CD14-positive monocyte (primary cell): ENCODE measurements at regions not wholly inside any gene's neighbourhood (a gene's known extent, or its start where the extent isn't known, plus 50 kb on each side); places are given as distances from the start of the nearest gene placed in this dataset.

Experiments
- DNase-seq, 3 donors: peaks; one replicate each; pipeline ENCODE4 v3.0.0-alpha.2; 2011 to 2022
- H2AFZ ChIP-seq: 2 replicates; pipeline ENCODE4 v1.6.0; 2012; ENCODE audit warnings: mild to moderate bottlenecking, low read depth, low read length, inconsistent platforms; ENCODE audit not compliant: insufficient read depth, poor library complexity, severe bottlenecking
- H3K27ac ChIP-seq, 2 donors: 1 replicate in 1 of 2; 2 replicates in 1 of 2; pipeline ENCODE4 v1.5.1; 2012 to 2013; ENCODE audit warnings: low read length in 2 of 2, control low read depth in 1 of 2, inconsistent platforms in 1 of 2, low read depth in 1 of 2, mild to moderate bottlenecking in 1 of 2
- H3K27me3 ChIP-seq, 2 donors: one replicate each; pipeline versions ENCODE4 v1.6.0 to v1.6.1; 2011 to 2013; ENCODE audit warnings: low read length in 2 of 2; ENCODE audit not compliant: control insufficient read depth in 2 of 2, insufficient read depth in 2 of 2
- H3K36me3 ChIP-seq, 2 donors: replicated peaks in 1 of 2; 1 replicate in 1 of 2; 2 replicates in 1 of 2; pipeline versions ENCODE4 v1.5.1 to v1.6.1; 2012 to 2013; ENCODE audit warnings: low read length in 2 of 2, control low read depth in 1 of 2, inconsistent platforms in 1 of 2, mild to moderate bottlenecking in 1 of 2; ENCODE audit not compliant: insufficient read depth in 2 of 2, control insufficient read depth in 1 of 2
- H3K4me1 ChIP-seq, 2 donors: 1 replicate in 1 of 2; 2 replicates in 1 of 2; pipeline versions ENCODE4 v1.5.1 to v1.6.1; 2012 to 2013; ENCODE audit warnings: low read length in 2 of 2, control low read depth in 1 of 2, inconsistent platforms in 1 of 2, mild to moderate bottlenecking in 1 of 2, moderate library complexity in 1 of 2; ENCODE audit not compliant: insufficient read depth in 2 of 2, control insufficient read depth in 1 of 2
- H3K4me2 ChIP-seq: replicated peaks from 2 replicates; pipeline ENCODE3; 2012; ENCODE audit warnings: low read length, moderate library complexity, mild to moderate bottlenecking; ENCODE audit not compliant: poor library complexity, severe bottlenecking; ENCODE audit errors: extremely low read depth
- H3K4me3 ChIP-seq, 3 experiments: fragments of 200-600 bp in 1 of 3; sonication (generic) in 1 of 3; replicated peaks in 1 of 3; 1 replicate in 2 of 3; 2 replicates in 1 of 3; pipeline ENCODE4 v1.5.1; 2011 to 2013; ENCODE audit warnings: low read length in 3 of 3, mild to moderate bottlenecking in 3 of 3, control low read depth in 2 of 3, low read depth in 2 of 3, inconsistent platforms in 1 of 3, moderate library complexity in 1 of 3
- H3K79me2 ChIP-seq: 2 replicates; pipeline ENCODE4 v1.6.0; 2012; ENCODE audit warnings: mild to moderate bottlenecking, control low read depth, inconsistent platforms, low read length, moderate library complexity; ENCODE audit not compliant: insufficient read depth
- H3K9ac ChIP-seq: 2 replicates; pipeline ENCODE4 v1.6.0; 2017; ENCODE audit warnings: low read length, mild to moderate bottlenecking; ENCODE audit not compliant: insufficient read depth, poor library complexity, severe bottlenecking
- H3K9me3 ChIP-seq, 2 donors: replicated peaks in 1 of 2; 1 replicate in 1 of 2; 2 replicates in 1 of 2; pipeline versions ENCODE4 v1.5.1 to v1.6.1; 2012 to 2013; ENCODE audit warnings: low read length in 2 of 2, control low read depth in 1 of 2; ENCODE audit not compliant: control insufficient read depth in 1 of 2, insufficient read depth in 1 of 2
- H4K20me1 ChIP-seq: 2 replicates; pipeline ENCODE4 v1.6.0; 2012; ENCODE audit warnings: mild to moderate bottlenecking, low read length, control low read depth, moderate library complexity; ENCODE audit not compliant: insufficient read depth
- H3K27ac Mint-ChIP-seq, 7 donors: one replicate each; pipeline ENCODE4 v1.8.0; 2020; ENCODE audit warnings: mild to moderate bottlenecking in 7 of 7, mixed read lengths in 7 of 7, moderate library complexity in 6 of 7, inconsistent platforms in 2 of 7
- H3K27me3 Mint-ChIP-seq, 3 donors: one replicate each; pipeline ENCODE4 v1.8.0; 2021 to 2022; ENCODE audit warnings: low read depth in 3 of 3, mild to moderate bottlenecking in 3 of 3, mixed read lengths in 3 of 3, moderate library complexity in 3 of 3, inconsistent platforms in 1 of 3
- H3K36me3 Mint-ChIP-seq, 2 donors: one replicate each; pipeline ENCODE4 v1.8.0; 2020; ENCODE audit warnings: mixed read lengths in 2 of 2, inconsistent platforms in 1 of 2, mild to moderate bottlenecking in 1 of 2
- H3K4me1 Mint-ChIP-seq: one replicate; pipeline ENCODE4 v1.8.0; 2020; ENCODE audit warnings: mild to moderate bottlenecking, mixed read lengths
- H3K4me3 Mint-ChIP-seq, 2 donors: one replicate each; pipeline ENCODE4 v1.8.0; 2020; ENCODE audit warnings: mild to moderate bottlenecking in 2 of 2, mixed read lengths in 2 of 2, moderate library complexity in 1 of 2
- H3K9me3 Mint-ChIP-seq, 7 donors: one replicate each; pipeline ENCODE4 v1.8.0; 2020 to 2022; ENCODE audit warnings: mixed read lengths in 7 of 7, mild to moderate bottlenecking in 6 of 7, moderate library complexity in 6 of 7, inconsistent platforms in 2 of 7
- WGBS: methylation state at CpG from one replicate; pipeline ENCODE4 v1.1.5; 2013; ENCODE audit warnings: missing lambda C conversion rate; ENCODE audit not compliant: insufficient coverage; 5-methylcytosine and 5-hydroxymethylcytosine counted together
- intact Hi-C, 2 donors: fragments of 100-400 bp; cut with micrococcal nuclease; formaldehyde crosslinking; loops; one replicate each; pipeline versions ENCODE4 v1.15.0 to v1.15.1; 2023
- TF ChIP-seq, protein P1 (sequence below): fragments of 200-600 bp; IDR thresholded peaks from one replicate; pipeline ENCODE4 v1.8.0; 2022; ENCODE audit warnings: antibody characterized with exemption, mild to moderate bottlenecking

DNA sequence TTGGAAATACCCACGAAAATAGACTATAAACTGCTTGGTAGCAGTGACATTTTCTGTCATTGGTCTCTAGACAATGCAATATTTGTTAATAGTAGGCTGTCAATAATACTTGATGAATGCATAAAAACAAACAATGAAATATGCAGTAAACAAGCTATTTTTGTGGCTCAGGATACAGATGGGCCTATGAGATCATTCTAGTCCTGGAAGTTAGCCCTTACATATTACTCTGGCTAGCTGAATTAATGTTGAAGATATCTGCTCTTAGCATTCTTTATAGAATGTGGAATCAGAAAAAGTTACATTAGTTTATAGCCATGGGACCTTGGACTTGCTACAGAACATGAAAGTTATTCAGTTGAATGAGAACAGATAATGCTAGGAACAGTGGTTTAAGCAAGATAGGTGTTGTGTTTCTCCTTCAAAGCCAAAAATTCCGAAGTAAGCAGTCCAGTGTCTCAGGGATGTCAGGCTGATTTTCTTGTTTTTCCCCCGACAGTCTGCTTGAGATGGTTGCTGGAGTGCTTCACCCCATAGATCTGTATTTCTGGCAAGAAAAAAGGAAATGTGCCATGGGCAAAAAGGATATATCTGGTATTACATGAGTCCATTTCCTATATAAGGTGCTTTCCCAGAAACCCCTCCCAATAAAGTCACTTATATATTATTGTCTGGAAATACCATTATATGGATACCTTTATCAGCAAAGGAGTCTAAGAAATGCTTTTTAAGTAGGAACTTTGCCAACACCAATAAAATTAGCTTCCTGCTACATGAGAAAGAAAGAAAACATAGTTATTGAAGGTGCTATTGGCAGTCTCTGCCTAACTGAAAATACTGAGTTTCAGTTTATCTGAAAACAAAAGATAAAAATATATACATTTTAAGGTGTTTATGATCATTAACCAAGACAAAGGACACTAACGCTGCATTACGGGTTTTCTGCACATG is 619.4 kb upstream of the ATP2B1 start:
- WGBS = 89% methylated on average over 1 of the region's 5 CpGs
- no peak overlapping the region for H3K4me3 Mint-ChIP-seq
- intact Hi-C loops = no loop called here
- Histone ChIP-seq H3K27me3 (peaks cover 0 to 7% of the 10 kb centered on the region in 2 donors), H3K4me2 (no peak overlapping the region), H3K9ac (no peak overlapping the region), H3K4me3 (no peak overlapping the region), H3K79me2 (no peaks in the 10 kb centered on the region), H3K9me3 (no peaks in the 10 kb centered on the region), H4K20me1 (no peaks in the 10 kb centered on the region), H3K4me1 (no peaks in the 10 kb centered on the region), H3K36me3 (no peaks in the 10 kb centered on the region), H3K27ac (no peak overlapping the region), H2AFZ (no peak overlapping the region)
- H3K27ac Mint-ChIP-seq = no peak overlapping the region
- H3K9me3 Mint-ChIP-seq = peaks cover 0 to 3% (median 0%) of the 10 kb centered on the region in 7 donors
- H3K27me3 Mint-ChIP-seq = peaks cover 1 to 3% (median 2%) of the 10 kb centered on the region in 3 donors
- DNase-seq = no peak
- no peaks in the 10 kb centered on the region for H3K4me1 Mint-ChIP-seq
- no peaks in the 10 kb centered on the region for H3K36me3 Mint-ChIP-seq
- TF ChIP-seq, protein P1, sequence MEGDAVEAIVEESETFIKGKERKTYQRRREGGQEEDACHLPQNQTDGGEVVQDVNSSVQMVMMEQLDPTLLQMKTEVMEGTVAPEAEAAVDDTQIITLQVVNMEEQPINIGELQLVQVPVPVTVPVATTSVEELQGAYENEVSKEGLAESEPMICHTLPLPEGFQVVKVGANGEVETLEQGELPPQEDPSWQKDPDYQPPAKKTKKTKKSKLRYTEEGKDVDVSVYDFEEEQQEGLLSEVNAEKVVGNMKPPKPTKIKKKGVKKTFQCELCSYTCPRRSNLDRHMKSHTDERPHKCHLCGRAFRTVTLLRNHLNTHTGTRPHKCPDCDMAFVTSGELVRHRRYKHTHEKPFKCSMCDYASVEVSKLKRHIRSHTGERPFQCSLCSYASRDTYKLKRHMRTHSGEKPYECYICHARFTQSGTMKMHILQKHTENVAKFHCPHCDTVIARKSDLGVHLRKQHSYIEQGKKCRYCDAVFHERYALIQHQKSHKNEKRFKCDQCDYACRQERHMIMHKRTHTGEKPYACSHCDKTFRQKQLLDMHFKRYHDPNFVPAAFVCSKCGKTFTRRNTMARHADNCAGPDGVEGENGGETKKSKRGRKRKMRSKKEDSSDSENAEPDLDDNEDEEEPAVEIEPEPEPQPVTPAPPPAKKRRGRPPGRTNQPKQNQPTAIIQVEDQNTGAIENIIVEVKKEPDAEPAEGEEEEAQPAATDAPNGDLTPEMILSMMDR = no peak

DNA sequence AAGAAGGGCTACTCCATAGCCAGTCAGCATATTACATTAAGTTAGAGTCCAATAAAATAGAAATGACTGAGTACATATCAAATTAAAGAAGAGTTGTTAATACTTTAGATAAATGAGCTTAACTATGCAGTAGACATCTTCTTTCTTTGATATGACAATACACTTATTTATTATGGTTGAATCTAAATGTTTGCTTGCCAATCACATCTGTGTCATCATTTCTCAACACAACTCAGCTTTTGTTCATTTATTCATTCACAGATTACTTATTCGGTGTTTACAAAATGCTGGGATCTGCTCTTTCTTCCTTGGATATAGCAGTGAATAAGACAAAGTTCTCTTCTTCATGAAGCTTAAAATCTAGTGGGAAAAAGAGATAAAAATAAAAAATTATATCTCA is 614.6 kb upstream of the ATP2B1 start:
- H3K4me1 Mint-ChIP-seq = no peaks in the 10 kb centered on the region
- WGBS = no CpG with 5 or more reads among the region's 1 CpG
- H3K4me3 ChIP-seq = no peak overlapping the region
- H3K4me1 ChIP-seq = no peaks in the 10 kb centered on the region
- no peaks in the 10 kb centered on the region for H3K27me3 ChIP-seq
- no peak for DNase-seq
- no peaks in the 10 kb centered on the region for H4K20me1 ChIP-seq
- intact Hi-C loops = no loop called here
- H2AFZ ChIP-seq = no peak overlapping the region
- no peaks in the 10 kb centered on the region for H3K36me3 Mint-ChIP-seq
- no peaks in the 10 kb centered on the region for H3K36me3 ChIP-seq
- no peak overlapping the region for H3K4me2 ChIP-seq
- no peak overlapping the region for H3K27ac ChIP-seq
- H3K27ac Mint-ChIP-seq = no peak overlapping the region
- no peak overlapping the region for H3K4me3 Mint-ChIP-seq
- no peaks in the 10 kb centered on the region for H3K79me2 ChIP-seq
- H3K9me3 ChIP-seq = no peaks in the 10 kb centered on the region
- TF ChIP-seq, protein P1 = no peak
- peaks cover 0 to 3% (median 0%) of the 10 kb centered on the region in 7 donors for H3K9me3 Mint-ChIP-seq
- H3K9ac ChIP-seq = no peak overlapping the region
- peaks cover 0 to 2% (median 0%) of the 10 kb centered on the region in 3 donors for H3K27me3 Mint-ChIP-seq
